HepG2 (cell line): ENCODE measurements at regions not wholly inside any gene's neighbourhood (a gene's known extent, or its start where the extent isn't known, plus 50 kb on each side); places are given as distances from the start of the nearest gene placed in this dataset.
A peak's percentile ranks its signal among the peaks of the same experiment; 100 is the strongest.

ENCODE experiments used
- ATAC-seq: fragments of 200-7000 bp; cut with Tn5 transposase; 3 replicates; pipeline ENCODE4 v1.9.1; 2020; ENCODE audit warnings: mild to moderate bottlenecking, moderate library complexity
- BruUV-seq: library from RNA; stranded (reverse); fragments of 400-500 nt; replicated peaks from 2 replicates; lab custom pipeline; 2021; lab: Mats Ljungman, UMichigan
- CTCF ChIA-PET: fragments of 300-600 bp; formaldehyde crosslinking; extraction: SDS; loops from one replicate; lab custom pipeline; 2021; ENCODE audit warnings: low total read pairs, inconsistent platforms, low intra/inter-chr PET ratio; lab: Yijun Ruan, JAX
- POLR2A ChIA-PET: fragments of 350-600 bp; sonication (Branson Sonifier 250); formaldehyde crosslinking; loops from one replicate; lab custom pipeline; 2020; ENCODE audit warnings: antibody characterized with exemption, inconsistent platforms; lab: Yijun Ruan, JAX
- DNase-seq: peaks from one replicate; pipeline ENCODE4 v3.0.0-alpha.2; 2015; ENCODE audit warnings: low spot score
- FAIRE-seq: peaks from 3 replicates; lab custom pipeline; 2011; peaks lifted over from hg19 to GRCh38; lab: Jason Lieb, UNC
- H2AFZ ChIP-seq: one replicate; pipeline ENCODE4 v1.6.1; 2011; ENCODE audit warnings: low read length, inconsistent platforms
- H3K27ac ChIP-seq: fragments of 300-600 bp; 3 replicates; pipeline ENCODE4 v1.8.0; 2011; ENCODE audit warnings: mixed run types, mild to moderate bottlenecking, mixed read lengths, low read length, inconsistent platforms; ENCODE audit not compliant: insufficient read depth; ENCODE audit errors: extremely low read length
- H3K27me3 ChIP-seq, 2 experiments: fragments of 200-600 bp in 1 of 2; 2 replicates in 1 of 2; 3 replicates in 1 of 2; pipeline versions ENCODE4 v1.6.0 to v1.8.0; 2011; ENCODE audit warnings: low read length in 2 of 2, mild to moderate bottlenecking in 2 of 2, moderate library complexity in 2 of 2, inconsistent platforms in 1 of 2; ENCODE audit not compliant: insufficient read depth in 2 of 2, control insufficient read depth in 1 of 2
- H3K36me3 ChIP-seq, 2 experiments: fragments of 200-600 bp in 1 of 2; replicated peaks in 1 of 2; 2 replicates in 1 of 2; 3 replicates in 1 of 2; pipeline versions ENCODE4 v1.5.1 to v1.8.0; 2011; ENCODE audit warnings: low read length in 2 of 2, inconsistent platforms in 1 of 2; ENCODE audit not compliant: insufficient read depth in 2 of 2, control insufficient read depth in 1 of 2
- H3K4me1 ChIP-seq: 2 replicates; pipeline ENCODE4 v1.5.1; 2012; ENCODE audit warnings: low read length, inconsistent platforms; ENCODE audit not compliant: insufficient read depth
- H3K4me2 ChIP-seq: 2 replicates; pipeline ENCODE4 v1.6.0; 2011; ENCODE audit warnings: low read depth, low read length, inconsistent platforms
- H3K4me3 ChIP-seq, 3 experiments: fragments of 200-600 bp in 1 of 3; sonication (generic), shearing (Covaris generic) in 1 of 3; replicated peaks in 1 of 3; 2 replicates each; pipeline ENCODE4 v1.5.1; 2011 to 2016; ENCODE audit warnings: low read length in 3 of 3, inconsistent platforms in 2 of 3, low read depth in 2 of 3, mild to moderate bottlenecking in 2 of 3, control low read depth in 1 of 3, mixed read lengths in 1 of 3; ENCODE audit not compliant: insufficient read depth in 1 of 3
- H3K79me2 ChIP-seq: one replicate; pipeline ENCODE4 v1.6.1; 2011; ENCODE audit warnings: low read length, inconsistent platforms; ENCODE audit not compliant: insufficient read depth
- H3K9ac ChIP-seq: 2 replicates; pipeline ENCODE4 v1.6.0; 2011; ENCODE audit warnings: mild to moderate bottlenecking, low read depth, low read length, inconsistent platforms; ENCODE audit not compliant: insufficient read depth
- H3K9me3 ChIP-seq: 2 replicates; pipeline ENCODE4 v1.5.1; 2012; ENCODE audit warnings: mild to moderate bottlenecking, low read length
- H4K20me1 ChIP-seq: 2 replicates; pipeline ENCODE4 v1.6.0; 2011; ENCODE audit warnings: inconsistent platforms, mild to moderate bottlenecking, low read length, moderate library complexity; ENCODE audit not compliant: insufficient read depth
- HNF1B ChIP-seq: sonication (generic); formaldehyde crosslinking; IDR thresholded peaks from 2 replicates; pipeline ENCODE4 v1.5.1; 2020; ENCODE audit warnings: mild to moderate bottlenecking, moderate library complexity, missing genetic modification reagents
- MZF1 ChIP-seq: sonication (generic); formaldehyde crosslinking; IDR thresholded peaks from 2 replicates; pipeline ENCODE4 v1.8.1; 2023; ENCODE audit warnings: mild to moderate bottlenecking, missing genetic modification reagents, borderline replicate concordance
- PHF5A ChIP-seq: IDR thresholded peaks from one replicate; pipeline ENCODE4 v1.6.1; 2018; ENCODE audit warnings: low read depth, missing genetic modification reagents; ENCODE audit not compliant: unreplicated experiment
- XRCC5 ChIP-seq: fragments of 200-400 bp; formaldehyde crosslinking; optimal IDR thresholded peaks from 2 replicates; pipeline ENCODE3; 2017; ENCODE audit warnings: mild to moderate bottlenecking, low read length
- ZNF24 ChIP-seq: fragments of 450-650 bp; IDR thresholded peaks from 2 replicates; pipeline ENCODE4 v1.6.1; 2017; ENCODE audit warnings: antibody characterized with exemption, mild to moderate bottlenecking
- ZNF549 ChIP-seq: sonication (generic); formaldehyde crosslinking; IDR thresholded peaks from 2 replicates; pipeline ENCODE4 v1.5.0; 2020; ENCODE audit warnings: missing genetic modification reagents
- WGBS: methylation state at CpG from one replicate; pipeline ENCODE4 v1.1.6; 2017; ENCODE audit warnings: low lambda C conversion rate; 5-methylcytosine and 5-hydroxymethylcytosine counted together
- in situ Hi-C: cut with HindIII; loops from 2 replicates; pipeline ENCODE4 v1.10.0; 2017; ENCODE audit warnings: low pct_unique_long_range_greater_than_20kb; ENCODE audit not compliant: extremely low pct_ligation_motif_present
- intact Hi-C: fragments of 100-400 bp; cut with micrococcal nuclease; formaldehyde crosslinking; loops from one replicate; pipeline ENCODE4 v1.10.0; 2022; ENCODE audit not compliant: unreplicated experiment
- TF ChIP-seq, protein P1 (sequence below): fragments of 450-650 bp; IDR thresholded peaks from 2 replicates; pipeline ENCODE4 v1.6.1; 2016
- TF ChIP-seq, protein P2 (sequence below): IDR thresholded peaks from 2 replicates; pipeline ENCODE4 v1.6.1; 2016; ENCODE audit warnings: mild to moderate bottlenecking
- TF ChIP-seq, protein P3 (sequence below): sonication (generic); formaldehyde crosslinking; IDR thresholded peaks from 2 replicates; pipeline ENCODE4 v1.4.0; 2020; ENCODE audit warnings: missing genetic modification reagents, mild to moderate bottlenecking, borderline replicate concordance
- TF ChIP-seq, protein P4 (sequence below): sonication (generic); formaldehyde crosslinking; conservative IDR thresholded peaks from 2 replicates; pipeline ENCODE4 v1.4.0; 2020; ENCODE audit warnings: missing genetic modification reagents

DNA sequence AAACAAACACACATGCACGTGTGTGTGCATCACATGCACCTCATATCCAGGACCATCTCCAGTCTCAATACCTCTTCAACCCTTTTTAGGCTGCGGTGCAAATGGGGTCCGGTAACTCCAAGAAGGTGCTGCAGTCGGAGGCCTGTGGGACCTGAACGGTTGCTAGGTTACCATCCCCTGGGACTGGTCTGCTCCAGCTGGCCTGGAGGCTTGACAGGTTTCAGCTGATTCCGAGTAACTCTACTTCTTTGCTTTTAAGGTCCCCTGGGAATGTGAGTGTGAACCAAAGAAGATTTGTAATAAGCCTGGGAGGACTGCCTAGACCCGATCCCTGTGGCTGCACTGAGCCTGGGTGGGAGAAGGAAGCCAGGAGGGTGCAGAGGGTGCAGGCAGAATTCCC, 117.5 kb downstream of the CCNA1 start:
- POLR2A ChIA-PET, result no interaction called here
- WGBS, result 13% methylated on average over 5 of the region's 7 CpGs
- FAIRE-seq, result no peak
- Histone ChIP-seq H3K36me3 (no peaks in the 10 kb centered on the region), H3K4me2 (no peak overlapping the region), H4K20me1 (no peaks in the 10 kb centered on the region), H3K27me3 (peaks cover 0 to 3% of the 10 kb centered on the region in 2 experiments; a peak in 2 of 5 replicates), H3K4me1 (no peaks in the 10 kb centered on the region), H2AFZ (no peak overlapping the region), H3K9ac (no peak overlapping the region), H3K79me2 (no peaks in the 10 kb centered on the region), H3K4me3 (no peak overlapping the region), H3K27ac (no peak overlapping the region), H3K9me3 (no peaks in the 10 kb centered on the region)
- no peak for DNase-seq
- CTCF ChIA-PET, result no interaction called here
- intact Hi-C loops, result no loop called here
- TF ChIP-seq, protein P1, sequence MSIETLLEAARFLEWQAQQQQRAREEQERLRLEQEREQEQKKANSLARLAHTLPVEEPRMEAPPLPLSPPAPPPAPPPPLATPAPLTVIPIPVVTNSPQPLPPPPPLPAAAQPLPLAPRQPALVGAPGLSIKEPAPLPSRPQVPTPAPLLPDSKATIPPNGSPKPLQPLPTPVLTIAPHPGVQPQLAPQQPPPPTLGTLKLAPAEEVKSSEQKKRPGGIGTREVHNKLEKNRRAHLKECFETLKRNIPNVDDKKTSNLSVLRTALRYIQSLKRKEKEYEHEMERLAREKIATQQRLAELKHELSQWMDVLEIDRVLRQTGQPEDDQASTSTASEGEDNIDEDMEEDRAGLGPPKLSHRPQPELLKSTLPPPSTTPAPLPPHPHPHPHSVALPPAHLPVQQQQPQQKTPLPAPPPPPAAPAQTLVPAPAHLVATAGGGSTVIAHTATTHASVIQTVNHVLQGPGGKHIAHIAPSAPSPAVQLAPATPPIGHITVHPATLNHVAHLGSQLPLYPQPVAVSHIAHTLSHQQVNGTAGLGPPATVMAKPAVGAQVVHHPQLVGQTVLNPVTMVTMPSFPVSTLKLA, result peak; percentile 83; the same call in 1 of the 2 replicates
- no peak for TF ChIP-seq ZNF549 (CRISPR knock-in tag)
- TF ChIP-seq PHF5A, result no peak
- no peak for ATAC-seq
- in situ Hi-C loops, result no loop called here
- BruUV-seq, result no TSS peak

- Histone ChIP-seq H3K4me3 (no peak overlapping the region), H3K9me3 (no peaks in the 10 kb centered on the region), H3K4me2 (no peak overlapping the region), H3K79me2 (no peaks in the 10 kb centered on the region), H3K27ac (no peak overlapping the region), H3K36me3 (no peaks in the 10 kb centered on the region), H3K27me3 (peaks cover 0 to 3% of the 10 kb centered on the region in 2 experiments; a peak in 2 of 5 replicates), H4K20me1 (no peaks in the 10 kb centered on the region), H3K4me1 (no peaks in the 10 kb centered on the region), H3K9ac (no peak overlapping the region), H2AFZ (no peak overlapping the region)
- 2% methylated on average over 2 of the region's 2 CpGs for WGBS
- TF ChIP-seq, protein P2, sequence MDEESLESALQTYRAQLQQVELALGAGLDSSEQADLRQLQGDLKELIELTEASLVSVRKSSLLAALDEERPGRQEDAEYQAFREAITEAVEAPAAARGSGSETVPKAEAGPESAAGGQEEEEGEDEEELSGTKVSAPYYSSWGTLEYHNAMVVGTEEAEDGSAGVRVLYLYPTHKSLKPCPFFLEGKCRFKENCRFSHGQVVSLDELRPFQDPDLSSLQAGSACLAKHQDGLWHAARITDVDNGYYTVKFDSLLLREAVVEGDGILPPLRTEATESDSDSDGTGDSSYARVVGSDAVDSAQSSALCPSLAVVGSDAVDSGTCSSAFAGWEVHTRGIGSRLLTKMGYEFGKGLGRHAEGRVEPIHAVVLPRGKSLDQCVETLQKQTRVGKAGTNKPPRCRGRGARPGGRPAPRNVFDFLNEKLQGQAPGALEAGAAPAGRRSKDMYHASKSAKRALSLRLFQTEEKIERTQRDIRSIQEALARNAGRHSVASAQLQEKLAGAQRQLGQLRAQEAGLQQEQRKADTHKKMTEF, result no peak
- TF ChIP-seq ZNF24, result no peak
- TF ChIP-seq HNF1B, result no peak
- no peak for TF ChIP-seq XRCC5
- TF ChIP-seq, protein P3, sequence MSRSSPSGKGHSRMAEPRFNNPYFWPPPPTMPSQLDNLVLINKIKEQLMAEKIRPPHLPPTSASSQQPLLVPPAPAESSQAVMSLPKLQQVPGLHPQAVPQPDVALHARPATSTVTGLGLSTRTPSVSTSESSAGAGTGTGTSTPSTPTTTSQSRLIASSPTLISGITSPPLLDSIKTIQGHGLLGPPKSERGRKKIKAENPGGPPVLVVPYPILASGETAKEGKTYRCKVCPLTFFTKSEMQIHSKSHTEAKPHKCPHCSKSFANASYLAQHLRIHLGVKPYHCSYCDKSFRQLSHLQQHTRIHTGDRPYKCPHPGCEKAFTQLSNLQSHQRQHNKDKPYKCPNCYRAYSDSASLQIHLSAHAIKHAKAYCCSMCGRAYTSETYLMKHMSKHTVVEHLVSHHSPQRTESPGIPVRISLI (CRISPR knock-in tag), result no peak
- TF ChIP-seq, protein P4, sequence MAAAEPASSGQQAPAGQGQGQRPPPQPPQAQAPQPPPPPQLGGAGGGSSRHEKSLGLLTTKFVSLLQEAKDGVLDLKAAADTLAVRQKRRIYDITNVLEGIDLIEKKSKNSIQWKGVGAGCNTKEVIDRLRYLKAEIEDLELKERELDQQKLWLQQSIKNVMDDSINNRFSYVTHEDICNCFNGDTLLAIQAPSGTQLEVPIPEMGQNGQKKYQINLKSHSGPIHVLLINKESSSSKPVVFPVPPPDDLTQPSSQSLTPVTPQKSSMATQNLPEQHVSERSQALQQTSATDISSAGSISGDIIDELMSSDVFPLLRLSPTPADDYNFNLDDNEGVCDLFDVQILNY (CRISPR knock-in tag), result no peak
- no peak for TF ChIP-seq MZF1 (CRISPR knock-in tag)
- POLR2A ChIA-PET, result no interaction called here
- FAIRE-seq, result no peak
- ATAC-seq, result no peak
- intact Hi-C loops (no loop called here), in situ Hi-C loops (no loop called here)
- CTCF ChIA-PET, result no interaction called here
- BruUV-seq, result no TSS peak
- no peak for DNase-seq
These were observed 117.9 kb downstream of the CCNA1 start for GRCh38 chr13:36550177-36550576.
